Keratinocyte (primary cell): ENCODE measurements at regions not wholly inside any gene's neighbourhood (a gene's known extent, or its start where the extent isn't known, plus 50 kb on each side); places are given as distances from the start of the nearest gene placed in this dataset.

Experiments used
- DNase-seq: peaks from one replicate; pipeline ENCODE4 v3.0.0-alpha.2; 2011; ENCODE audit warnings: low read depth, missing footprints, low spot score
- FAIRE-seq: peaks from 2 replicates; lab custom pipeline; 2011; peaks lifted over from hg19 to GRCh38; lab: Jason Lieb, UNC
- H2AFZ ChIP-seq: 2 replicates; pipeline ENCODE4 v1.6.0; 2012; ENCODE audit warnings: low read length, control low read depth, inconsistent platforms; ENCODE audit not compliant: control insufficient read depth
- H3K27ac ChIP-seq: 2 replicates; pipeline ENCODE4 v1.5.1; 2011; ENCODE audit warnings: low read length; ENCODE audit not compliant: control insufficient read depth, insufficient read depth
- H3K27me3 ChIP-seq: 3 replicates; pipeline ENCODE4 v1.6.0; 2011; ENCODE audit warnings: low read length; ENCODE audit not compliant: control insufficient read depth, insufficient read depth; ENCODE audit errors: extremely low read depth
- H3K36me3 ChIP-seq, 2 experiments: 2 replicates in 1 of 2; 3 replicates in 1 of 2; pipeline ENCODE4 v1.5.1; 2011; ENCODE audit warnings: low read length in 2 of 2, mild to moderate bottlenecking in 1 of 2; ENCODE audit not compliant: control insufficient read depth in 2 of 2, insufficient read depth in 2 of 2; ENCODE audit errors: extremely low read depth in 1 of 2
- H3K4me1 ChIP-seq: 3 replicates; pipeline ENCODE4 v1.5.1; 2011; ENCODE audit warnings: low read length; ENCODE audit not compliant: control insufficient read depth, insufficient read depth; ENCODE audit errors: extremely low read depth
- H3K4me2 ChIP-seq: 3 replicates; pipeline ENCODE4 v1.6.0; 2011; ENCODE audit warnings: low read depth, low read length; ENCODE audit not compliant: control insufficient read depth, insufficient read depth; ENCODE audit errors: extremely low read depth
- H3K4me3 ChIP-seq, 3 experiments: fragments of 200-600 bp in 1 of 3; sonication (generic) in 1 of 3; 2 replicates in 2 of 3; 3 replicates in 1 of 3; pipeline ENCODE4 v1.5.1; 2011 to 2016; ENCODE audit warnings: low read length in 3 of 3, mild to moderate bottlenecking in 3 of 3, control low read depth in 2 of 3, inconsistent platforms in 1 of 3, low read depth in 1 of 3, mixed read lengths in 1 of 3, mixed run types in 1 of 3, moderate library complexity in 1 of 3; ENCODE audit not compliant: control insufficient read depth in 2 of 3, insufficient read depth in 2 of 3; ENCODE audit errors: extremely low read depth in 1 of 3
- H3K79me2 ChIP-seq: 2 replicates; pipeline ENCODE4 v1.6.0; 2012; ENCODE audit warnings: low read length; ENCODE audit not compliant: control insufficient read depth, insufficient read depth
- H3K9ac ChIP-seq: 3 replicates; pipeline ENCODE4 v1.6.0; 2011; ENCODE audit warnings: low read length; ENCODE audit not compliant: control insufficient read depth, insufficient read depth; ENCODE audit errors: extremely low read depth
- H3K9me1 ChIP-seq: 3 replicates; pipeline ENCODE4 v1.6.0; 2011; ENCODE audit warnings: low read length; ENCODE audit not compliant: control insufficient read depth, insufficient read depth; ENCODE audit errors: extremely low read depth
- H3K9me3 ChIP-seq: 2 replicates; pipeline ENCODE4 v1.5.1; 2012; ENCODE audit warnings: low read depth, low read length; ENCODE audit not compliant: control insufficient read depth
- H4K20me1 ChIP-seq: 3 replicates; pipeline ENCODE4 v1.6.0; 2011; ENCODE audit warnings: low read length; ENCODE audit not compliant: control insufficient read depth, insufficient read depth; ENCODE audit errors: extremely low read depth
- EZH2 ChIP-seq: IDR thresholded peaks from one replicate; pipeline ENCODE4 v1.6.1; 2012; ENCODE audit warnings: inconsistent platforms, mild to moderate bottlenecking, low read length, moderate library complexity
- dilution Hi-C: fragments of 300-500 bp; cut with MboI; formaldehyde crosslinking; loops from one replicate; pipeline ENCODE4 v1.7.0; 2020; ENCODE audit warnings: low sequenced_read_pairs; ENCODE audit not compliant: extremely low pct_ligation_motif_present
- TF ChIP-seq, protein P1 (sequence below), 3 experiments: IDR thresholded peaks in 1 of 3; conservative IDR thresholded peaks in 1 of 3; optimal IDR thresholded peaks in 1 of 3; 2 replicates in 2 of 3; 3 replicates in 1 of 3; pipeline versions ENCODE3 to v1.5.1; 2011; ENCODE audit warnings: low read length in 3 of 3, mild to moderate bottlenecking in 3 of 3, moderate library complexity in 2 of 3, control low read depth in 1 of 3, inconsistent platforms in 1 of 3; ENCODE audit not compliant: insufficient read depth in 2 of 3; ENCODE audit errors: extremely low read depth in 1 of 3

DNA sequence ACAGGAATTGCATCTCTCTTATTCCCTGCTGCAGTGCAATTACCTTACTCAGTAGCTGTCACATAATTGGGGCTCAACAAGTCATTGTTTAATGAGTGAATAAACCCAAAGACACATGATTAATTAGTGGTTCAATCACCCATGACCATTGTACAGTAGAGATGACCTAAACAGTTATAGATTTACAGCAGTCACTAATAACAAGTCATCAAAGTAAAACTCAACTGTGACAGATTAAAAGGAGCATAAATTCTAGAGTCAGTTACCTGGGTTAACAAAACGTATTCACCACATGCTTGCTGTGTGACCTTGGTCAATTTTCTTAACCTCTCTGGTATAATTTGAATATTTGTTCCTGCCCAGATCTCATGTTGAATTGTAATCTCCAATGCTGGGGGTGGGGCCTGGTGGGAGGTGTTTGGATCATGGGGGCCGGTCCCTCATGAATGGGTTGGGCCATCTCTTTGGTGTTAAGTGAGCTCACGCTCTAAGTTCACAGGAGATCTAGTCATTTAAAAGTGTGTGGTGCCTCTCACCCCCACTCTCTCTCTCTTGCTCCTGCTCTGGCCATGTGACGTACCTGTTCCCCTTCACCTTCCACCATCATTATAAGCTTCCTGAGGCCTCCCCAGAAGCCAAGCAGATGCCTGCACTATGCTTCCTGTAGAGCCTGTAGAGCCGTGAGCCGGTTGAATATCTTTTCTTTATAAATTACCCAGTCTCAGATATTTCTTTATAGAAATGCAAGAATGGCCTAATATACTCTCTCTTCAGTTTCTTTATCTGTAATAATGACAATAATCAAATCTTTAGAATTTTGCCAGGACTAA lies 141.9 kb upstream of the PLEKHG7 start:
- Histone ChIP-seq H3K9ac (no peak overlapping the region), H3K4me3 (no peak overlapping the region), H3K9me1 (no peaks in the 10 kb centered on the region), H2AFZ (no peak overlapping the region), H3K27me3 (no peaks in the 10 kb centered on the region), H3K27ac (no peak overlapping the region), H4K20me1 (no peaks in the 10 kb centered on the region), H3K9me3 (no peaks in the 10 kb centered on the region), H3K79me2 (no peaks in the 10 kb centered on the region), H3K4me2 (no peak overlapping the region), H3K4me1 (no peaks in the 10 kb centered on the region), H3K36me3 (no peaks in the 10 kb centered on the region)
- no peak for TF ChIP-seq EZH2
- TF ChIP-seq, protein P1, sequence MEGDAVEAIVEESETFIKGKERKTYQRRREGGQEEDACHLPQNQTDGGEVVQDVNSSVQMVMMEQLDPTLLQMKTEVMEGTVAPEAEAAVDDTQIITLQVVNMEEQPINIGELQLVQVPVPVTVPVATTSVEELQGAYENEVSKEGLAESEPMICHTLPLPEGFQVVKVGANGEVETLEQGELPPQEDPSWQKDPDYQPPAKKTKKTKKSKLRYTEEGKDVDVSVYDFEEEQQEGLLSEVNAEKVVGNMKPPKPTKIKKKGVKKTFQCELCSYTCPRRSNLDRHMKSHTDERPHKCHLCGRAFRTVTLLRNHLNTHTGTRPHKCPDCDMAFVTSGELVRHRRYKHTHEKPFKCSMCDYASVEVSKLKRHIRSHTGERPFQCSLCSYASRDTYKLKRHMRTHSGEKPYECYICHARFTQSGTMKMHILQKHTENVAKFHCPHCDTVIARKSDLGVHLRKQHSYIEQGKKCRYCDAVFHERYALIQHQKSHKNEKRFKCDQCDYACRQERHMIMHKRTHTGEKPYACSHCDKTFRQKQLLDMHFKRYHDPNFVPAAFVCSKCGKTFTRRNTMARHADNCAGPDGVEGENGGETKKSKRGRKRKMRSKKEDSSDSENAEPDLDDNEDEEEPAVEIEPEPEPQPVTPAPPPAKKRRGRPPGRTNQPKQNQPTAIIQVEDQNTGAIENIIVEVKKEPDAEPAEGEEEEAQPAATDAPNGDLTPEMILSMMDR (optimal IDR thresholded peaks at IDR 0.05 in 1 of 3, IDR thresholded peaks at IDR 0.05 in 1 of 3, conservative IDR thresholded peaks at IDR 0.05 in 1 of 3; ENCODE audit: extremely low read depth in 1 of 3, insufficient read depth in 2 of 3, low read length in 3 of 3) = no peak
- dilution Hi-C loops = no loop called here
- DNase-seq = no peak
- FAIRE-seq = no peak

- H2AFZ ChIP-seq = no peak overlapping the region
- dilution Hi-C loops = no loop called here
- H3K9ac ChIP-seq = no peak overlapping the region
- H3K27me3 ChIP-seq = no peaks in the 10 kb centered on the region
- H3K27ac ChIP-seq = no peak overlapping the region
- no peak overlapping the region for H3K4me3 ChIP-seq
- no peaks in the 10 kb centered on the region for H3K36me3 ChIP-seq
- H3K4me2 ChIP-seq = no peak overlapping the region
- FAIRE-seq = peak; percentile 61
- H3K9me3 ChIP-seq = no peaks in the 10 kb centered on the region
- no peaks in the 10 kb centered on the region for H3K79me2 ChIP-seq
- peaks cover under 1% of the 10 kb centered on the region for H3K4me1 ChIP-seq
- TF ChIP-seq, protein P1 (optimal IDR thresholded peaks at IDR 0.05 in 1 of 3, IDR thresholded peaks at IDR 0.05 in 1 of 3, conservative IDR thresholded peaks at IDR 0.05 in 1 of 3; ENCODE audit: extremely low read depth in 1 of 3, insufficient read depth in 2 of 3, low read length in 3 of 3) = no peak
- TF ChIP-seq EZH2 = no peak
- H3K9me1 ChIP-seq = no peaks in the 10 kb centered on the region
- no peaks in the 10 kb centered on the region for H4K20me1 ChIP-seq
- DNase-seq = no peak
Measured at GRCh38 chr12:92558806-92559205, 144.0 kb upstream of the PLEKHG7 start.
